Activated T-helper 1 cell treated with anti-CD3 and anti-CD28 coated beads, Interleukin-12 subunit alpha, Interleukin-12 subunit beta, Interleukin-2, Interleukin-4 antibody, amounts not matched to agents 30 ng/mL and 10 ng/mL and 1 ng/mL, durations not matched to agents 14 hours and 24 hours and 36 hours (primary cell): ENCODE measurements at regions not wholly inside any gene's neighbourhood (a gene's known extent, or its start where the extent isn't known, plus 50 kb on each side); places are given as distances from the start of the nearest gene placed in this dataset.

Experiments used
- DNase-seq: peaks from one replicate; pipeline ENCODE4 v3.0.0; 2021; ENCODE audit warnings: low spot score
- H3K27ac Mint-ChIP-seq: one replicate; pipeline ENCODE4 v1.8.0; 2021; ENCODE audit warnings: mild to moderate bottlenecking, mixed read lengths
- H3K27me3 Mint-ChIP-seq: one replicate; pipeline ENCODE4 v1.8.0; 2022; ENCODE audit warnings: mild to moderate bottlenecking, moderate library complexity, mixed read lengths; ENCODE audit not compliant: insufficient read depth
- H3K36me3 Mint-ChIP-seq: one replicate; pipeline ENCODE4 v1.8.0; 2021; ENCODE audit warnings: low read depth, mixed read lengths
- H3K4me1 Mint-ChIP-seq: one replicate; pipeline ENCODE4 v1.8.0; 2021; ENCODE audit warnings: low read depth, mixed read lengths
- H3K4me3 Mint-ChIP-seq: one replicate; pipeline ENCODE4 v1.8.0; 2021; ENCODE audit warnings: mild to moderate bottlenecking, moderate library complexity, mixed read lengths
- H3K9me3 Mint-ChIP-seq: one replicate; pipeline ENCODE4 v1.8.0; 2021; ENCODE audit warnings: mixed read lengths
- intact Hi-C: fragments of 100-400 bp; cut with micrococcal nuclease; formaldehyde crosslinking; loops from one replicate; pipeline ENCODE4 v1.15.1; 2024

DNA sequence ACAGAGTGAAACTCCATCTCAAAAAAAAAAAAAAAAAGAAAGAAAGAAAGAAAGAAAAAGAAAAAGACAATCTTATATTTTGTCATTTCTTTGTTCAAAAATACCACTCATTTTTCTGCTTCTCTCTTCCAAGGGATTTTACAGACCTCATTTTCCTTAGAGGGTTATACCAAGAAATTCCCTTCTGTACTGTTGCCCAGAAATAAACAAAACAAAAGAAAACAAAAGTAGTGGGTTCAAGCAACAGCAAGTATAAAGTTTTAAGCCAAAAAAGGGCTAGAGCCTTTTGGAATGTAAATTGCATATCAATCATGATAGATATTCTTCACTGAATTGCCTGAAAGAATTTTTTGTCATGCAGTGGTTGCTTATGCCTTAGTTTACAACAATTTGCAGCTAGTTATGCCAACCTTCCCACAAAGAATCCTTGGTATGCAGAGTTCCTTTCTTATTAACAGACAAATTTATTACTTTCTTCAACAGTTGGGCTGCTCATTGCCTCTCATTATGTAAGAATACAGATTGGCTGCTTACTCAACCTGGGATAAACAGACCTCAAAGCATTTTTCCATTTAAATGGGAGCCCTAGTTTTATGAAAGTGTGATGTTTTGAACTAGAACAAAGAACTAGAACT lies 129.1 kb upstream of the PPFIA2 start:
- Mint-ChIP-seq H3K27me3 (no peaks in the 10 kb centered on the region), H3K36me3 (no peaks in the 10 kb centered on the region), H3K4me1 (no peaks in the 10 kb centered on the region), H3K9me3 (no peaks in the 10 kb centered on the region), H3K27ac (no peak overlapping the region), H3K4me3 (no peak overlapping the region)
- intact Hi-C loops = no loop called here
- no peak for DNase-seq

DNA sequence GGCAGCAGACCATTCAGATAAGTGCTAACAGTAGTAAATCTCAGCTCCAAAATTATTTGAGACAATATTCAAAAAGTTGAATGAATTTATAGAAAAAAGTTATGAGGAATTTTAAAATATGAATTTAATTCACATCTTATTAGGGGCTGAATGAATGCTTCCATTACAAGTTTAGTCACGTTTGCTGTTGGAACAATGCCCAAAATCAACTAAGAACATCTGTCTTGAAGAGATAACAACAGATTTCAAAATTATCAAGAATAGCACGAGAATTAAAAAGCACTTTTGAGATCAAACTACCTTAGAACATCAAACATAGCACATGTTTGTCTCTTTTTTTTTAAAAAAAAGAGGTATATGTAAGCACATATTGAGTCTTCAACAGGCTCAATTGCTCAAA lies 115.4 kb upstream of the PPFIA2 start:
- Mint-ChIP-seq H3K27ac (no peak overlapping the region), H3K27me3 (peaks cover 2% of the 10 kb centered on the region), H3K4me1 (no peaks in the 10 kb centered on the region), H3K9me3 (no peaks in the 10 kb centered on the region), H3K36me3 (no peaks in the 10 kb centered on the region), H3K4me3 (no peak overlapping the region)
- intact Hi-C loops = no loop called here
- DNase-seq = no peak

DNA sequence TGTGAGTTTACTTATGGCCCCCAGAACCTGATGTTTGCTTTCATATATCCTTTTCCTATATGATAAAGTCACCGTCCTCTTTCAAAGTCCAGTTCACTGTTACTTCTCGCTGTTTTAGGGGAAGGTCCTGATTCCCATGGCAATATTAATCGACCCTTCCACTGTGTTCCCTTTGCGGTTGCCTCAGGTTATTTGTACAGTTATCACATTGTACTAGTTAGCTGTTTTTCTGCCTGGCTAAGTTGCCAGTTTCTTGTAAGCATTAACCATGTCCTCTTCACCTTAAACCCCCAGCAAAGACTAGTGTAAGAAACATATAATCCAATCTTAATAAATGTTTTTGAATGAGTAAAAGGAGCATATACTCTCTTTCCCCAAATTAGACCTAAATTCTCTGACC lies 115.0 kb upstream of the PPFIA2 start:
- peaks cover 2% of the 10 kb centered on the region for H3K27me3 Mint-ChIP-seq
- no peak for DNase-seq
- H3K4me3 Mint-ChIP-seq = no peak overlapping the region
- H3K36me3 Mint-ChIP-seq = no peaks in the 10 kb centered on the region
- no peak overlapping the region for H3K27ac Mint-ChIP-seq
- intact Hi-C loops = no loop called here
- H3K9me3 Mint-ChIP-seq = no peaks in the 10 kb centered on the region
- H3K4me1 Mint-ChIP-seq = no peaks in the 10 kb centered on the region

DNA sequence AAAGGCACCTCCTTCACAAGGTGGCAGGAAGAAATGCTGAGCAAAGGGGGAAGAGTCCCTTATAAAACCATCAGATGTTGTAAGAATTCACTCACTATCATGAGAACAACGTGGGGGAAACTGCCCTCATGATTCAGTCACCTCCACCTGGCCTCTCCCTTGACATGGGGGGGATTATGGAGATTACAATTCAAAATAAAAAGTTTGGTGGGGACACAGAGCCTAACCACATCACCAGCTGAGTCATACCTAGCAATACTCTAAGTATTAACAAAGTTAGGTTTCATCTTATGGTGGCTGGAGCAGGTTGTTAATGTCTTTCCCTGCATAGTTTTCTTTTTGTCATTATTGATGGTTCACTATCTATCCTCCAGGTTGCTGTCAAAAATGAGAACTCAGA lies 113.2 kb upstream of the PPFIA2 start:
- intact Hi-C loops = no loop called here
- no peak overlapping the region for H3K27ac Mint-ChIP-seq
- no peaks in the 10 kb centered on the region for H3K36me3 Mint-ChIP-seq
- H3K27me3 Mint-ChIP-seq = peaks cover 2% of the 10 kb centered on the region
- H3K9me3 Mint-ChIP-seq = no peaks in the 10 kb centered on the region
- H3K4me1 Mint-ChIP-seq = no peaks in the 10 kb centered on the region
- DNase-seq = no peak
- H3K4me3 Mint-ChIP-seq = no peak overlapping the region

DNA sequence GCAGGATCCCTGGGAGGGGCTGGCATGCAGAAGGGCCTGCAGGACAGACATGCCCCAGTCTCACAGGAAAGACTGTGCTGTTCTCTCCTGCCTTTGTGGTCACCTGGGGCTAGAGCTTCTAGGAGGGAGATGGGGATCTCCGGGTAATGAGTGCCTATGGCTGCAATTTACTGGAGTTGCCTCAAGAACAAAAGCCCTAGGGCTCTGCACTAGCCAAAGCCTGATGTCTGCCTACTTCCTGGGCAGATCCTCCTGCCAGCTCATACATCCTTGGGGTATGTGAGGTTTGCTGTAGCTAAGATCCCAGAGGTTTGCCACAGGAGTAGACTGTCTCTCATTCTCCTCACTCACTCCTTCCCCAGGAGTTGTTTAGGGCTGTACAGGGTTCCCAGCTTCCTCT lies 106.9 kb upstream of the PPFIA2 start:
- intact Hi-C loops = no loop called here
- H3K4me3 Mint-ChIP-seq = no peak overlapping the region

DNA sequence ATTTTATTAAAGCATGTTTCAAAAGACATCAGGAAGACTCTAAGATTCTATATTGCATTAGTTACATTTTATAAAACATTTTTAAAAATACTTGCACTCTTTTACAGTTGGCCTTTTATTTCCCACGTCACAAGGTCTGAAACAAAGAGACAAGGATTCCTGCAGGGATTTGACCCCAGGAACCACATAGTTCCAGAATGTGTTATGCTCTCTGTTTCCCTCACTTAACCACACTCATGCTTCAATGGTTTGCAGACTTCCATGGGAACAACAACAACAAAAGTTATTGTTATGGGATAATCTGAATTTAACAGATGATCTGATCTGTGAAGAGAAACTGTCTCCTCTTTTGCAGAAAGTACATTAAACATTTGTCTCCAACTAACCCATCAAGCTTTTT lies 104.3 kb upstream of the PPFIA2 start:
- H3K36me3 Mint-ChIP-seq = no peaks in the 10 kb centered on the region
- no peak overlapping the region for H3K4me3 Mint-ChIP-seq
- H3K4me1 Mint-ChIP-seq = no peaks in the 10 kb centered on the region
- H3K27ac Mint-ChIP-seq = no peak overlapping the region
- DNase-seq = no peak
- intact Hi-C loops = no loop called here
- no peaks in the 10 kb centered on the region for H3K9me3 Mint-ChIP-seq
- no peaks in the 10 kb centered on the region for H3K27me3 Mint-ChIP-seq

More for the DNA sequence above, 106.9 kb upstream of the PPFIA2 start:
- no peaks in the 10 kb centered on the region for H3K36me3 Mint-ChIP-seq
- H3K27me3 Mint-ChIP-seq = no peaks in the 10 kb centered on the region
- no peak for DNase-seq
- H3K27ac Mint-ChIP-seq = no peak overlapping the region
- H3K9me3 Mint-ChIP-seq = no peaks in the 10 kb centered on the region
- no peaks in the 10 kb centered on the region for H3K4me1 Mint-ChIP-seq

DNA sequence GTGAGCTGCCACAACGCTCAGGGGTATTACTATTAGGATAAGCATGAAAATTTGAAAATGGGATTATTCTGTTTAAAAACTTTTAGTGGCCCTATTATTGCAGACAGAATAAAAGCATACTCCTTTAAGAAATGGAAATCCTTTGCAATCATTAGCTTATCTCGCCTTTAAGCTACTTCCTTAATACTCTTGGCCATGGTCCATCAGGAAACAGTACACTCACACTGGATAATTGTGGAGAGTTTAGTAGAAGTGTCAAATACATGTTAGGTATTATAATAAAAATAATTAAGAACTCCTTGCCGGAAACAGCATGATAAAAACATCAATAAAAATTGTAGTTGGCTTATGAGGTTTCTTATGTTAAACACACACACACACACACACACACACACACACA lies 100.4 kb upstream of the PPFIA2 start:
- Mint-ChIP-seq H3K4me1 (no peaks in the 10 kb centered on the region), H3K27ac (no peak overlapping the region), H3K27me3 (no peaks in the 10 kb centered on the region), H3K4me3 (no peak overlapping the region), H3K9me3 (no peaks in the 10 kb centered on the region), H3K36me3 (no peaks in the 10 kb centered on the region)
- DNase-seq = no peak
- intact Hi-C loops = no loop called here

DNA sequence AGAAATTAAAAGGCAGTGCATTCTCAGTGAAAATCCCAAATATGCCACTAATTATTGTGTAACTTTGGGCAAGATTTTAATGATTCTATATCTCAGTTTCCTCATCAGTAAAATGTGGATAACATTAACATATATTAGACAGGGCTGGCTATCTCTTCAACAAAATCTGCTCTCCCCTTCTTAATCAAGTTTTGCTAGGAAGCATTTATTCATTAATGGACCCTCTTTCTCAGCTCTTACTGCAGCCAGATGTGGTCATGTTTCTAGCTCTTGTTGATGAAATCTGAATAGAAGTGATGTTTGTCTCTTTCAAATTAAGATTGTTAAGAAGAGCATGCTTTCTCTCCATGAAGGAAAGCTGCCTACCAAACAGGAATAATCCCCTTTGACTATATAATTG lies 84.4 kb upstream of the PPFIA2 start:
- no peak for DNase-seq
- Mint-ChIP-seq H3K27ac (no peak overlapping the region), H3K36me3 (no peaks in the 10 kb centered on the region), H3K9me3 (no peaks in the 10 kb centered on the region), H3K4me3 (no peak overlapping the region), H3K27me3 (no peaks in the 10 kb centered on the region), H3K4me1 (no peaks in the 10 kb centered on the region)
- intact Hi-C loops = no loop called here

DNA sequence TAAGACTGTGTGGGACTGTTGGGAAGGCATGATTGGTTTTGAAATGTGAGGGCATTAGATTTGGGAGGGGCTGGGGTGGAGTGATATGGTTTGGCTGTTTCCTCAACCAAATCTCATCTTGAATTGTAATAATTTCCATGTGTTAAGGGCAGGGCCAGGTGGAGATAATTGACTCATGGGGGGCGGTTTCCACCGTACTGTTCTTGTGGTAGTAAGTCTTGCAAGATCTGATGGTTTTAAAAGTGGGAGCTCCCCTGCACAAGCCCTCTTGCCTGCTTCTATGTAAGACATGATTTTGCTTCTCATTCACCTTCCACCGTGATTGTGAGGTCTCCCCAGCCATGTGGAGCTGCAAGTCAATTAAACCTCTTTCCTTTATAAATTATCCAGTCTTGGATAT lies 76.6 kb upstream of the PPFIA2 start:
- no peaks in the 10 kb centered on the region for H3K4me1 Mint-ChIP-seq

DNA sequence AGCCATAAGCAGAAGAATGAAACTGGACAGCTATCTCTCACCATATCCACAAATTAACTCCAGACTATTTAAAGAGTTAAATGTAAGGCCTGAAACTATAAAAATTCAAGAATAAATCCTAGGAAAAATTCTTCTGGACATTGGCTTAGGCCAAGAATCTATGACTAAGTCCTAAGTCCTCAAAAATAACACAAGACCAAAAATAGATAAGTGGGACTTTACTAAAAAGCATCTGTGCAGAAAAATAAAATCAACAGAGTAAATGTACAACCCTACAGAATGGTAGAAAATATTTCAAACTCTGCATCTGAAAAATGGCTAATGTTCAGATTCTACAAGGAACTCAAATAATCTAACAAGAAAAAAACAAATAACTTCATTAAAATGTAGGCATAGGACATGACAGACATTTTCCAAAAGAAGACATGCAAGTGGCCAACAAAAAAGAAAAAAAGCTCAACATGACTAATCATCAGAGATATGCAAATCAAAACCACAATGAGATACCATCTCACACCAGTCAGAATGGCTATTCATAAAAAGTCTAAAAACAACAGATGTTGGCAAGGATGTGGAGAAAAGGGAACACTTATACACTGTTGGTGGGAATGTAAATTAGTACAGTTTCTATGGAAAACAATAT lies 61.0 kb upstream of the PPFIA2 start:
- DNase-seq = no peak
- Mint-ChIP-seq H3K4me1 (no peaks in the 10 kb centered on the region), H3K4me3 (no peak overlapping the region), H3K27me3 (no peaks in the 10 kb centered on the region), H3K36me3 (no peaks in the 10 kb centered on the region), H3K9me3 (no peaks in the 10 kb centered on the region), H3K27ac (no peak overlapping the region)
- intact Hi-C loops = no loop called here

More for the DNA sequence above, 76.6 kb upstream of the PPFIA2 start:
- Mint-ChIP-seq H3K27ac (no peak overlapping the region), H3K36me3 (no peaks in the 10 kb centered on the region), H3K4me3 (no peak overlapping the region), H3K27me3 (no peaks in the 10 kb centered on the region), H3K9me3 (no peaks in the 10 kb centered on the region)
- intact Hi-C loops = no loop called here
- no peak for DNase-seq

DNA sequence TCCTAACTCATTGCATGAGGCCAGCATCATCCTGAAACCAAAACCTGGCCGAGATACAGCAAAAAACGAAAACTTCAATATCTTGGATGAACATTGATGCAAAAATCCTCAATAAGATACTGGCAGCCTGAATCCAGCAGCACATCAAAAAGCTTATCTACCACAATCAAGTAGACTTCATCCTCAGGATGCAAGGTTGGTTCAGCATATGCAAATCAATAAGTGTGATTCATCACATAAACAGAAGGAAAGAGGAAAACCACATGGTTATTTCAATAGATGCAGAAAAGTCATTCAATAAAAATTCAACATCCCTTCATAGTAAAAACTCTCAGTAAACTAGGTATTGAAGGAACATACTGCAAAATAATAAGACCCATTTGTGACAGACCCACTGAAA lies 56.5 kb upstream of the PPFIA2 start:
- H3K27me3 Mint-ChIP-seq = no peaks in the 10 kb centered on the region
- intact Hi-C loops = no loop called here
- H3K27ac Mint-ChIP-seq = no peak overlapping the region
- H3K4me3 Mint-ChIP-seq = no peak overlapping the region
- no peaks in the 10 kb centered on the region for H3K36me3 Mint-ChIP-seq
- peaks cover 14% of the 10 kb centered on the region for H3K9me3 Mint-ChIP-seq
- DNase-seq = no peak
- H3K4me1 Mint-ChIP-seq = no peaks in the 10 kb centered on the region

DNA sequence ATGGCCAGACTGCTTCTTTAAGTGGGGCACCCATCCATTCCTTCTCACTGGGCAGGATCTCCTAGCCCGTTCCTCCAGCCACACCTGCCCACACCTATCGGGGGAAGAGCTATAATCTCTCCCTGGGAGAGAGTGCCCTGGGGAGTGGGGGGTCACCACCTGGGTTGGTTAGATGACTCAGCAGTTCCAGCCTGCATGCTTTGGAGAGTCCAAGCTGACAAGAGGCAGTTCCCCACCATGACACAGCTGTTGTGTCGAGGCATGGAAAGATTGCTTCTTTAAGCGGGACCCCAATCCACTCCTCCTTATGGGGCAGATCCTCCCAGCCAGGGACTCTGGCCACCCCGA lies 52.6 kb upstream of the PPFIA2 start:
- intact Hi-C loops = no loop called here
- Mint-ChIP-seq H3K36me3 (no peaks in the 10 kb centered on the region), H3K27me3 (no peaks in the 10 kb centered on the region), H3K9me3 (peaks cover 14% of the 10 kb centered on the region), H3K4me3 (no peak overlapping the region), H3K27ac (no peak overlapping the region), H3K4me1 (no peaks in the 10 kb centered on the region)
- no peak for DNase-seq

DNA sequence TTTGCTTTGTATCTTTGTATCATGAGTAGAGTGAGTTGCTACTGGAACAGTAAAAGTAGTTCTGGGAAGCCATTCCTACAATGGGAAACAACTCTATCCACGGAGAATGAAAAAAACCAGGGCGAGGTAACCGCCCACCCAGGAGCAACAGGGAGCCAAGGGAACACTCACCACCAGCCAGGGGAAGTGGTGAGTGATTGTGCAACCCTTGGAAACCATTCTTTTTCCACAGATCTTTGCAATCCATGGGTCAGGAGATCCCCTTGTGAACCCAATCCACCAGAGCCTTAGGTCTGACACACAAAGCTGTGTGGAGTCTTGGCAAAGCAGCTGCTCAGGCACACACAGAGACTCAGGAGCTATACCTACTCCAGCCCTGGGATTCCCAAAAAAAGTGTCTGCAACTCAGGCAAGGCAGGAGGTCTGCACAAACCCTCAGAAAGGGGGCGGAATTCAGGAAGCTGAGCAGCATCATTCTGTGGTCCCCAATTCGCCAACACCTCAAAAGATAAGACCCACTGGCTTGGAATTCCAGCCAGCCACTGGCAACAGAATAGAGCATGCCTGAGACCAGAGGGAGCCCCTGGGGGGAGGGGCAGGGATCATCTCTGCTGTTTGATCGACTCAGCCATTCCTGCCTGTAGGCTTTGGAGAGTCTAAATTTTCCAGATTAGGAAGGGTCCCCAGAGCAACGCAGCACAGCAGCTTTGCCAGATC lies 52.1 kb upstream of the PPFIA2 start:
- Mint-ChIP-seq H3K9me3 (peaks cover 14% of the 10 kb centered on the region), H3K4me3 (no peak overlapping the region), H3K4me1 (no peaks in the 10 kb centered on the region), H3K27me3 (no peaks in the 10 kb centered on the region), H3K27ac (no peak overlapping the region), H3K36me3 (no peaks in the 10 kb centered on the region)
- intact Hi-C loops = no loop called here
- DNase-seq = no peak
